ENCODE measurements at regions not wholly inside any gene's neighbourhood (a gene's known extent, or its start where the extent isn't known, plus 50 kb on each side); places are given as distances from the start of the nearest gene placed in this dataset.
A peak's percentile ranks its signal among the peaks of the same experiment; 100 is the strongest.

- DNase-seq (ENCODE audit: low read depth in 2 of 2) = no peak
Measured at GRCh38 chr10:120960725-120961124, 109.6 kb downstream of the WDR11 start.

- no peak for DNase-seq (ENCODE audit: low read depth in 2 of 2)
Measured at GRCh38 chr10:120961795-120962755, 110.9 kb downstream of the WDR11 start.

- DNase-seq (ENCODE audit: low read depth in 2 of 2) = no peak
Measured at GRCh38 chr10:120962756-120963593, 111.8 kb downstream of the WDR11 start.

GRCh38 chr10:120963594-120964220 is 112.5 kb downstream of the WDR11 start:
- DNase-seq (ENCODE audit: low read depth in 2 of 2) = no peak

- no peak for DNase-seq (ENCODE audit: low read depth in 2 of 2)
Measured at GRCh38 chr10:120966657-120967045, 115.5 kb downstream of the WDR11 start.

- peak; percentile 14 to 24 for DNase-seq (ENCODE audit: low read depth in 2 of 2)
Measured at GRCh38 chr10:120969219-120969645, 118.1 kb downstream of the WDR11 start.

GRCh38 chr10:120970595-120971529 is 119.7 kb downstream of the WDR11 start:
- DNase-seq (ENCODE audit: low read depth in 2 of 2) = no peak

- DNase-seq (ENCODE audit: low read depth in 2 of 2) = no peak
Measured at GRCh38 chr10:120971671-120972070, 120.5 kb downstream of the WDR11 start.

GRCh38 chr10:120972259-120972658 is 121.1 kb downstream of the WDR11 start:
- no peak for DNase-seq (ENCODE audit: low read depth in 2 of 2)

- DNase-seq (ENCODE audit: low read depth in 2 of 2) = no peak
Measured at GRCh38 chr10:120975072-120975867, 124.1 kb downstream of the WDR11 start.

- DNase-seq (ENCODE audit: low read depth in 2 of 2) = no peak
Measured at GRCh38 chr10:120975868-120976225, 124.7 kb downstream of the WDR11 start.

GRCh38 chr10:120977897-120978296 is 126.7 kb downstream of the WDR11 start:
- no peak for DNase-seq (ENCODE audit: low read depth in 2 of 2)

GRCh38 chr10:120978589-120979252 is 127.6 kb downstream of the WDR11 start:
- peak; percentile 40 to 47 for DNase-seq (ENCODE audit: low read depth in 2 of 2)

GRCh38 chr10:120979435-120980278 is 128.5 kb downstream of the WDR11 start:
- DNase-seq (ENCODE audit: low read depth in 2 of 2) = no peak

- no peak for DNase-seq (ENCODE audit: low read depth in 2 of 2)
Measured at GRCh38 chr10:120980279-120981255, 129.4 kb downstream of the WDR11 start.

GRCh38 chr10:120981601-120982391 is 130.6 kb downstream of the WDR11 start:
- no peak for DNase-seq (ENCODE audit: low read depth in 2 of 2)

GRCh38 chr10:120982507-120982906 is 131.3 kb downstream of the WDR11 start:
- DNase-seq (ENCODE audit: low read depth in 2 of 2) = no peak
